ENCODE measurements at regions not wholly inside any gene's neighbourhood (a gene's known extent, or its start where the extent isn't known, plus 50 kb on each side); places are given as distances from the start of the nearest gene placed in this dataset.

DNA sequence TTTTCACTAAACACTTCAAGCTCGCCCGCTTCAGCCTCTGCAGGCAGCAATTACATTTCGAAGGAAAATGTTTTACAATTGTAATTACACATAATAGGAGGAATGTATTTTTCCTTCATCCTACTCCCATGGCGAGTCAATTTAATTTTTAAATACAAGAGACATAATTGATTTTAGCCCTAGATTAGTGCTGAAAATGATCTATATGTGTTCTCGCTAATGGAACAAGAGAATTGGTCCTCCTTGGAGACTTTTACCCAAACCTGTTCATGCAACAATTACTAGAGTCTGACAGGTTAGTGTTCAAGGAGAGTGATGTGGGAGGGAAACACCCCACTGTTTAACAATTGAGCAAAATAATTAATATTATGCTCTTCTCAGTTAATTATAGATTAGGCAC, 509.4 kb upstream of the SETBP1 start:
- no peak for DNase-seq (ENCODE audit: low read depth)
- H3K4me3 ChIP-seq (ENCODE audit: low read depth, low read length) = no peak overlapping the region

DNA sequence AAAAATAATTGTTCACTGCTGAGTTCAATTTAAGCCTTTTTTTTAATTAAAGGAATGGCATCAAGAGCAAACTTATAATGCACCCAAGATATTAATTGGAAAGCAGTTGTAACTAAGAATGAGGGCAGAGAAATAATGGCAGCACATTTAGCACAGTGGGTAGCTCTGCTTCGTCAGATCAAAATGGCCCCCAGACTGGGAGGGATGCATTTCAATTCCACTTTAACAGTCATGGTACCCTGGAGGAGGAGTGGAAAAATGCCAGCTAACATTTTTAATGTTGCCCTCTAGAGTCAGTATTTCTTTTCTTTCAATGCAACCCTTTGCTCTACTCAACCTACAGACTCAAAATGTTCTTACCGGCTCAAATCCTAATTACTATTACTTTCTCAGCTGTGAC, 504.8 kb upstream of the SETBP1 start:
- no peak for DNase-seq (ENCODE audit: low read depth)
- H3K4me3 ChIP-seq (ENCODE audit: low read depth, low read length) = no peak overlapping the region
- TF ChIP-seq, protein P1, sequence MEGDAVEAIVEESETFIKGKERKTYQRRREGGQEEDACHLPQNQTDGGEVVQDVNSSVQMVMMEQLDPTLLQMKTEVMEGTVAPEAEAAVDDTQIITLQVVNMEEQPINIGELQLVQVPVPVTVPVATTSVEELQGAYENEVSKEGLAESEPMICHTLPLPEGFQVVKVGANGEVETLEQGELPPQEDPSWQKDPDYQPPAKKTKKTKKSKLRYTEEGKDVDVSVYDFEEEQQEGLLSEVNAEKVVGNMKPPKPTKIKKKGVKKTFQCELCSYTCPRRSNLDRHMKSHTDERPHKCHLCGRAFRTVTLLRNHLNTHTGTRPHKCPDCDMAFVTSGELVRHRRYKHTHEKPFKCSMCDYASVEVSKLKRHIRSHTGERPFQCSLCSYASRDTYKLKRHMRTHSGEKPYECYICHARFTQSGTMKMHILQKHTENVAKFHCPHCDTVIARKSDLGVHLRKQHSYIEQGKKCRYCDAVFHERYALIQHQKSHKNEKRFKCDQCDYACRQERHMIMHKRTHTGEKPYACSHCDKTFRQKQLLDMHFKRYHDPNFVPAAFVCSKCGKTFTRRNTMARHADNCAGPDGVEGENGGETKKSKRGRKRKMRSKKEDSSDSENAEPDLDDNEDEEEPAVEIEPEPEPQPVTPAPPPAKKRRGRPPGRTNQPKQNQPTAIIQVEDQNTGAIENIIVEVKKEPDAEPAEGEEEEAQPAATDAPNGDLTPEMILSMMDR (IDR thresholded peaks at IDR 0.05; ENCODE audit: insufficient read depth, low read length) = no peak

More for the DNA sequence above, 509.4 kb upstream of the SETBP1 start:
- TF ChIP-seq, protein P1 (IDR thresholded peaks at IDR 0.05; ENCODE audit: insufficient read depth, low read length) = no peak

DNA sequence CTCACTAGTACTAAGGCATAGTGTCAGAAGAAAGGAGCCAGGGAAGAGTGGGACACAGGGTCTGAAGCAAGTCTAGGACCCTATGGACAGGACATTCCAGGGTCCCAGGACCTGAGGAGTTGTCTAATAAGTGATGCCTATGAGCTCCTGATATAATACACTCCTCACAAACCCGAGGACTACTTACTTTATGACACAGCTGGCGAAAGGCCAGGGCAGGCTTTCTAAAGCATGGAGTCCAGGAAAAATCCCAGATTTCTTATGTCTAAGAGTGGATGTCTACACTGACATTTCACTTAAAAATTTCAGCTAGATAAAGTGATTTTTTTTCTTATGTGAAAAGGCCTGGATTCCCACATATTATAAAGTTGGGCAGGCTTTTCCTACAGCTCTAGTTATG, 502.2 kb upstream of the SETBP1 start:
- TF ChIP-seq, protein P1 (IDR thresholded peaks at IDR 0.05; ENCODE audit: insufficient read depth, low read length) = no peak

DNA sequence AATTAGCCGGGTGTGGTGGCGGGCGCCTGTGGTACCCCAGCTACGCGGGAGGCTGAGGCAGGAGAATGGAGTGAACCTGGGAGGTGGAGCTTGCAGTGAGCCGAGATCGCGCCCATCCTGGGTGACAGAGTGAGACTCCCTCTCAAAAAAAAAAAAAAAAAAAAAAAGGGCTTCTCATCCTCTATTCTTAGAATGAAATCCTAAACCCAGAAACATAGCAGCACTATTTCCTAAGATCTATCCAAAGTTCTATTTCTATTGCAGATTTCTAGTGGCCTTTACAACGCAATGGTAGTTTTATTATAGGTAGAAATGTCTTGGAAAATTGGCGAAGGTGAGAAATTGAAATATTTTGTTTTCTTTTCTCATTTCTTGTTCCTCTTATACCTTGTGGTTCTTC, 501.0 kb upstream of the SETBP1 start:
- DNase-seq (ENCODE audit: low read depth) = no peak
- no peak overlapping the region for H3K4me3 ChIP-seq (ENCODE audit: low read depth, low read length)
- TF ChIP-seq, protein P1 (IDR thresholded peaks at IDR 0.05; ENCODE audit: insufficient read depth, low read length) = no peak

More for the DNA sequence above, 502.2 kb upstream of the SETBP1 start:
- peak; percentile 32 for DNase-seq (ENCODE audit: low read depth)
- H3K4me3 ChIP-seq (ENCODE audit: low read depth, low read length) = no peak overlapping the region

DNA sequence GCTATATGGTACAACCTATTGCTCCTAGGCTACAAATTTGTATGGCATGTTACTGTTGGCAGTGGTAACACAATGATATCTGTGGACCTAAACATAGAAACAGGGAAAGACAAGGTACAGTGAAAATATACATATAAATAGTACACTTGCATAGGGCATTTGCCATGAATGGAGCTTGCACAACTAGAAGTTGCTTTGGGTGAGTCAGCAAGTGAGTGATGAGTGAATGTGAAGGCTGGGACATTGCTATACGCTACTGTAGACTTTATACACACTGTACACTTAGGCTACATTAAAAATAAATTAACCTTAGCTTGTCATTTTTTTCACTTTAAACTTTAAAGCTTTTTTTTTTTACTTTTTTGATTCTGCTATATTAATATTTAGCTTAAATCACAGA, 500.0 kb upstream of the SETBP1 start:
- TF ChIP-seq, protein P1 (IDR thresholded peaks at IDR 0.05; ENCODE audit: insufficient read depth, low read length) = no peak
- no peak overlapping the region for H3K4me3 ChIP-seq (ENCODE audit: low read depth, low read length)
- DNase-seq (ENCODE audit: low read depth) = peak; percentile 13

DNA sequence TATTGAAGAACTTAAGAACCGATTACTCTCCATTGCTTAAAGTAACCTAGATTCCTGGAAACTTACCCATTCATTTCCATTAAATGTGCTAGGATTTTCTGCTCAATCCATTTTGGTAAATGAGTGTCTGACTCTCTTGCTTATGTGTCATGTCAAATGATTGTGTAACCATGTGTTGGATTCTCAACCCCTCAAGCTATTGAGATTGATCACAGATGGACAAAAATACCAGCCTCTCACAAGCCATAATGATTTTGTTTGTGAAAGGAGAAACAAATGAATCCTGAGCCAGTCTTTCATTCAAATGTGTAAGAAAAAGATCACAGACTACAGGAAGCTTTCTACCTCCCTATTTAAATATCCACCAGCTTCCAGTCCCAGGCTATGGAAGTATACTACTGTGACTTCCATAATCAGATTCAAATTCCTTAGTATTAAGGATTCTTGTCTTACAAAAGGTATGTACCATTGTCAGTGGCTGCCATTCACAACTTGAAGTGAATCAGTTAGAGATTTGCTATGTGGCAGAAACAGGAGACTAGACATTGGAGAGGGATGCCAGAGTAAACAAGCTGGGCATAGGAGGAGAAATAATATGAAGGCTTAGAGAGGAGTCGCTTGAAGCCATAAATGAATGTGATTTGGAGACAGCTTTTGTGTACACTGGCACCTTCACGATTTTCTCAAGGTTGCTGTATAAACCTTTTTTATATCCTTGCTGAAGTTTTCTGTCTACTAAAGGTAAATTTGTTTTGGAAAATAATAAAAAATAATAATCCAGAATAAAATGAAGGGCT, 498.5 kb upstream of the SETBP1 start:
- no peak overlapping the region for H3K4me3 ChIP-seq (ENCODE audit: low read depth, low read length)
- DNase-seq (ENCODE audit: low read depth) = no peak
- TF ChIP-seq, protein P1 (IDR thresholded peaks at IDR 0.05; ENCODE audit: insufficient read depth, low read length) = no peak

Measured in fibroblast of the aortic adventitia (primary cell).